A673 (cell line): ENCODE measurements at regions not wholly inside any gene's neighbourhood (a gene's known extent, or its start where the extent isn't known, plus 50 kb on each side); places are given as distances from the start of the nearest gene placed in this dataset.

Source experiments
- EZH2 ChIP-seq: fragments of 200-600 bp; sonication (generic); IDR thresholded peaks from 2 replicates; pipeline ENCODE4 v1.6.1; 2017; ENCODE audit warnings: borderline replicate concordance, low read depth, mild to moderate bottlenecking, mixed read lengths, antibody characterized with exemption, low read length; ENCODE audit not compliant: poor library complexity, severe bottlenecking
- TF ChIP-seq, protein P1 (sequence below): fragments of 300-800, 200-600 bp; sonication (generic); conservative IDR thresholded peaks from 2 replicates; pipeline ENCODE4 v1.5.1; 2017; ENCODE audit warnings: low read depth, mild to moderate bottlenecking, antibody characterized with exemption, low read length, moderate library complexity, mixed read lengths

DNA sequence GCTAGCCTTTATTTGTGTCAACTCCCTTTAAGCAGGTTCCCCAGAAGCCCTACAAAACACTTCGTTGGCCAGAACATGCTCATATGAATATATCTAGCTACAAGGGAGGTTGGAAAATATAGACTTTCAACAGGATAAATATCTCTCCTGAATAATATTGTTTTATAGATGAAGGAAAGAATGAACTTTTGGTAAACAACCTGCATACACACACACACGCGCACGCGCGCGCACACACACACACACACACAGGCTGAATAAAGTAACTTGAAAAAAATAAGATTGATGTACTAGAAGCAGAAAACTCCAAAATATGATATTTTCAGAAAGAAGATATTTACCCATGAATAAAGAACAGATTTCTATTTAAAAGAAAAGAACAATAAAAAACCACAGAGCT, 72.4 kb upstream of the GADL1 start:
- no peak for TF ChIP-seq EZH2
- TF ChIP-seq, protein P1, sequence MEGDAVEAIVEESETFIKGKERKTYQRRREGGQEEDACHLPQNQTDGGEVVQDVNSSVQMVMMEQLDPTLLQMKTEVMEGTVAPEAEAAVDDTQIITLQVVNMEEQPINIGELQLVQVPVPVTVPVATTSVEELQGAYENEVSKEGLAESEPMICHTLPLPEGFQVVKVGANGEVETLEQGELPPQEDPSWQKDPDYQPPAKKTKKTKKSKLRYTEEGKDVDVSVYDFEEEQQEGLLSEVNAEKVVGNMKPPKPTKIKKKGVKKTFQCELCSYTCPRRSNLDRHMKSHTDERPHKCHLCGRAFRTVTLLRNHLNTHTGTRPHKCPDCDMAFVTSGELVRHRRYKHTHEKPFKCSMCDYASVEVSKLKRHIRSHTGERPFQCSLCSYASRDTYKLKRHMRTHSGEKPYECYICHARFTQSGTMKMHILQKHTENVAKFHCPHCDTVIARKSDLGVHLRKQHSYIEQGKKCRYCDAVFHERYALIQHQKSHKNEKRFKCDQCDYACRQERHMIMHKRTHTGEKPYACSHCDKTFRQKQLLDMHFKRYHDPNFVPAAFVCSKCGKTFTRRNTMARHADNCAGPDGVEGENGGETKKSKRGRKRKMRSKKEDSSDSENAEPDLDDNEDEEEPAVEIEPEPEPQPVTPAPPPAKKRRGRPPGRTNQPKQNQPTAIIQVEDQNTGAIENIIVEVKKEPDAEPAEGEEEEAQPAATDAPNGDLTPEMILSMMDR = no peak
